K562 (cell line): ENCODE measurements at regions not wholly inside any gene's neighbourhood (a gene's known extent, or its start where the extent isn't known, plus 50 kb on each side); places are given as distances from the start of the nearest gene placed in this dataset.

Experiments used
- ATAC-seq: fragments of 200-7000 bp; cut with Tn5 transposase; 3 replicates; pipeline ENCODE4 v1.9.1; 2020; ENCODE audit warnings: moderate library complexity
- BruUV-seq: library from RNA; stranded (reverse); fragments of 400-500 nt; replicated peaks from 2 replicates; lab custom pipeline; 2021; lab: Mats Ljungman, UMichigan
- CTCF ChIA-PET: fragments of 300-600 bp; formaldehyde crosslinking; extraction: SDS; loops from one replicate; lab custom pipeline; 2021; ENCODE audit warnings: low intra/inter-chr PET ratio; lab: Yijun Ruan, JAX
- POLR2A ChIA-PET: fragments of 300-600, 350-650 bp; sonication (Branson Sonifier 250); formaldehyde crosslinking; extraction: SDS; loops from one replicate; lab custom pipeline; 2021; ENCODE audit warnings: antibody characterized with exemption, inconsistent platforms; lab: Yijun Ruan, JAX
- DNase-seq, 4 experiments: peaks; one replicate each; pipeline versions ENCODE4 v3.0.0 to v3.0.0-alpha.2; 2011 to 2018; ENCODE audit warnings: low spot score in 3 of 4, mixed read lengths in 3 of 4; ENCODE audit errors: extremely low read depth in 1 of 4
- FAIRE-seq: peaks from 2 replicates; lab custom pipeline; 2011; peaks lifted over from hg19 to GRCh38; lab: Jason Lieb, UNC
- H2AFZ ChIP-seq: 2 replicates; pipeline ENCODE4 v1.6.0; 2011; ENCODE audit warnings: low read depth, low read length, control low read depth, inconsistent platforms
- H3K27ac ChIP-seq: fragments of 200-600 bp; 3 replicates; pipeline ENCODE4 v1.8.0; 2011; ENCODE audit warnings: low read depth, mild to moderate bottlenecking, control low read depth, inconsistent platforms, low read length, moderate library complexity, mixed read lengths; ENCODE audit errors: extremely low read depth
- H3K27me3 ChIP-seq, 2 experiments: fragments of 300-600 bp in 1 of 2; 2 replicates in 1 of 2; 3 replicates in 1 of 2; pipeline versions ENCODE4 v1.6.0 to v1.8.0; 2011; ENCODE audit warnings: inconsistent platforms in 2 of 2, low read length in 2 of 2, mild to moderate bottlenecking in 1 of 2, mixed read lengths in 1 of 2, moderate library complexity in 1 of 2; ENCODE audit not compliant: control insufficient read depth in 2 of 2, insufficient read depth in 2 of 2
- H3K36me3 ChIP-seq: fragments of 300-600 bp; 3 replicates; pipeline ENCODE4 v1.8.0; 2011; ENCODE audit warnings: mild to moderate bottlenecking, low read length, inconsistent platforms; ENCODE audit not compliant: control insufficient read depth, insufficient read depth
- H3K4me1 ChIP-seq, 2 experiments: fragments of 200-600 bp in 1 of 2; replicated peaks in 1 of 2; 2 replicates in 1 of 2; 3 replicates in 1 of 2; pipeline versions ENCODE4 v1.5.1 to v1.8.0; 2011; ENCODE audit warnings: inconsistent platforms in 2 of 2, low read length in 2 of 2, mild to moderate bottlenecking in 1 of 2, mixed read lengths in 1 of 2, moderate library complexity in 1 of 2; ENCODE audit not compliant: control insufficient read depth in 2 of 2, insufficient read depth in 2 of 2
- H3K4me2 ChIP-seq: 2 replicates; pipeline ENCODE4 v1.6.1; 2011; ENCODE audit warnings: low read length, control low read depth, inconsistent platforms, mixed read lengths; ENCODE audit not compliant: insufficient read depth
- H3K4me3 ChIP-seq: fragments of 200-600 bp; sonication (generic), shearing (Covaris generic); 2 replicates; pipeline ENCODE4 v1.5.1; 2016; ENCODE audit warnings: control low read depth, inconsistent platforms
- H3K79me2 ChIP-seq: fragments of 200-600 bp; 3 replicates; pipeline ENCODE4 v1.8.0; 2011; ENCODE audit warnings: low read length, inconsistent platforms; ENCODE audit not compliant: control insufficient read depth, insufficient read depth
- H3K9ac ChIP-seq, 2 experiments: 2 replicates each; pipeline versions ENCODE4 v1.6.0 to v1.6.1; 2011; ENCODE audit warnings: low read depth in 2 of 2, low read length in 2 of 2, control low read depth in 1 of 2, inconsistent platforms in 1 of 2, mild to moderate bottlenecking in 1 of 2, mixed read lengths in 1 of 2; ENCODE audit not compliant: insufficient read depth in 1 of 2
- H3K9me1 ChIP-seq: one replicate; pipeline ENCODE4 v1.6.0; 2011; ENCODE audit warnings: inconsistent platforms, mild to moderate bottlenecking, low read length, moderate library complexity; ENCODE audit not compliant: control insufficient read depth, insufficient read depth
- H3K9me3 ChIP-seq: replicated peaks from 2 replicates; pipeline ENCODE4 v1.5.1; 2011; ENCODE audit warnings: low read depth, low read length, inconsistent platforms; ENCODE audit not compliant: control insufficient read depth, insufficient read depth
- H4K20me1 ChIP-seq: replicated peaks from 2 replicates; pipeline ENCODE4 v1.6.1; 2011; ENCODE audit warnings: low read length, inconsistent platforms, mixed read lengths; ENCODE audit not compliant: control insufficient read depth, insufficient read depth
- RBM34 ChIP-seq: fragments of 200-400 bp; formaldehyde crosslinking; IDR thresholded peaks from 2 replicates; pipeline ENCODE4 v1.6.1; 2018; ENCODE audit warnings: low read length, borderline replicate concordance; ENCODE audit not compliant: insufficient read depth
- WGBS: fragments of 100-300 bp; shearing (Covaris generic); methylation state at CpG from one replicate; pipeline ENCODE4 v1.1.6; 2016; ENCODE audit warnings: low coverage, mixed read lengths; ENCODE audit not compliant: insufficient coverage; ENCODE audit errors: missing lambda C conversion rate; 5-methylcytosine and 5-hydroxymethylcytosine counted together
- in situ Hi-C: fragments of 300-500 bp; cut with MboI; formaldehyde crosslinking; loops from 4 replicates; pipeline ENCODE4 v1.15.0; 2018; ENCODE audit warnings: inconsistent platforms, mixed read lengths
- intact Hi-C: fragments of 100-400 bp; cut with micrococcal nuclease; formaldehyde crosslinking; loops from 2 replicates; pipeline ENCODE4 v1.14.2; 2022
- TF ChIP-seq, protein P1 (sequence below), 2 experiments: fragments of 450-650 bp in 1 of 2; IDR thresholded peaks; 2 replicates each; pipeline ENCODE4 v1.6.1; 2011 to 2017; ENCODE audit warnings: low read depth in 2 of 2, antibody characterized with exemption in 1 of 2, borderline replicate concordance in 1 of 2, low read length in 1 of 2, mild to moderate bottlenecking in 1 of 2, mixed read lengths in 1 of 2; ENCODE audit not compliant: control insufficient read depth in 1 of 2
- TF ChIP-seq, protein P2 (sequence below): fragments of 200-600 bp; sonication (generic); IDR thresholded peaks from one replicate; pipeline ENCODE4 v1.6.1; 2012; ENCODE audit warnings: mild to moderate bottlenecking, low read depth, low read length, inconsistent platforms

DNA sequence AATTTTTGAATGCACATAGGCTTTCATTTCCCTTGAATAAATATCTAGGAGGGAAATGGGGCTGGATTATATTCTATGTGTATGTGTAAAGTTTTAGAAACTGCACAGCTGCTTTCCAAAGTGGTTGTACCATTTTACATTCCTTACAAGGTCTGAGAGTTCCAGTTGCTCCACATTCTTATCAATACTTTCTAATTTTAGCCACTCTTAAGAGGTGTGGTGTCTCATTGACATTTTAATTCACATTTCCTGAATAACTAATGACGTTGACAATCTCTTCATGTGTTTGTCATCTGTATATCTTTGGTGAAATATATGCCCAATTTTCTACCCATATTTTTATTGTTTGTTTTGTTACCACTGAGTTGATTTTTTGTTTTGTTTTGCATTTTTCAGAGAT lies 74.6 kb upstream of the VASH1 start (continued):
- TF ChIP-seq, protein P1, sequence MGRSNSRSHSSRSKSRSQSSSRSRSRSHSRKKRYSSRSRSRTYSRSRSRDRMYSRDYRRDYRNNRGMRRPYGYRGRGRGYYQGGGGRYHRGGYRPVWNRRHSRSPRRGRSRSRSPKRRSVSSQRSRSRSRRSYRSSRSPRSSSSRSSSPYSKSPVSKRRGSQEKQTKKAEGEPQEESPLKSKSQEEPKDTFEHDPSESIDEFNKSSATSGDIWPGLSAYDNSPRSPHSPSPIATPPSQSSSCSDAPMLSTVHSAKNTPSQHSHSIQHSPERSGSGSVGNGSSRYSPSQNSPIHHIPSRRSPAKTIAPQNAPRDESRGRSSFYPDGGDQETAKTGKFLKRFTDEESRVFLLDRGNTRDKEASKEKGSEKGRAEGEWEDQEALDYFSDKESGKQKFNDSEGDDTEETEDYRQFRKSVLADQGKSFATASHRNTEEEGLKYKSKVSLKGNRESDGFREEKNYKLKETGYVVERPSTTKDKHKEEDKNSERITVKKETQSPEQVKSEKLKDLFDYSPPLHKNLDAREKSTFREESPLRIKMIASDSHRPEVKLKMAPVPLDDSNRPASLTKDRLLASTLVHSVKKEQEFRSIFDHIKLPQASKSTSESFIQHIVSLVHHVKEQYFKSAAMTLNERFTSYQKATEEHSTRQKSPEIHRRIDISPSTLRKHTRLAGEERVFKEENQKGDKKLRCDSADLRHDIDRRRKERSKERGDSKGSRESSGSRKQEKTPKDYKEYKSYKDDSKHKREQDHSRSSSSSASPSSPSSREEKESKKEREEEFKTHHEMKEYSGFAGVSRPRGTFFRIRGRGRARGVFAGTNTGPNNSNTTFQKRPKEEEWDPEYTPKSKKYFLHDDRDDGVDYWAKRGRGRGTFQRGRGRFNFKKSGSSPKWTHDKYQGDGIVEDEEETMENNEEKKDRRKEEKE (IDR thresholded peaks at IDR 0.05; ENCODE audit: borderline replicate concordance in 1 of 2, control insufficient read depth in 1 of 2, low read depth in 2 of 2, low read length in 1 of 2): no peak

DNA sequence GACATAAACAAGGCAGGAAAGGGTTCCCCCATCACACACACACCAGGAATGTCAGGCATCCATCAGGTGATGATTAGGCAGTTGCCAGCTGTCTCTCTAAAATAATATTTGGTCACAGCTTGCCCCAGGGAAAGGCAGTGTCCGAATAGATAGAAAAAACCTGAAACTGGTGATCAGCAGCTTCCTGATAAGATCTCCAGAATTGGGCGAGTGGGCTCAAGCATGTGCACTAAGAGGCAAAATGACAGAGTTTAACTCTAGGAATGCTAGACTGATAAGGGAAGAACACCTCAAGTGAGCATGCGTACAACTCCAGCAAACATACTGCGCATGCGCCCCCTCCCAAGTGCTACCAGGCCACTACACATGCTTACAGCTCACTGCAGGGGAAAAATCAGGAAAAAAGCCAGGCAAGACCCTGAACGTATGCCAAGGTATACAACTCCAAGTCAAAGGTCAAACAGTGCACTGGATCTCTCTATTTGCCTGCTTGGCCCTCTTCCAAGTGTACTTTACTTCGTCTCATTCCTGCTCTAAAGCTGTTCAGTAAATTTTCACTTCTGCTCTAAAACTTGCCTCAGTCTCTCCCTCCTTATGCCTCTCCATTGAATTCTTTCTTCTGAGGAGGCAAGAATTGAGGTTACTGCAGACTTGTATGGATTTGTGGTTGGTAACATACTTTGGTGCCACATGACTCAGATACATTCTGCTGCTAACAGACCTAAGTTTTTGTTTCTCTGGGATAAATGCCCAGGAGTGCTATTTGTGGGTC lies 73.5 kb upstream of the VASH1 start:
- Histone ChIP-seq H4K20me1 (no peaks in the 10 kb centered on the region), H3K36me3 (no peaks in the 10 kb centered on the region), H3K9ac (no peak overlapping the region), H3K27me3 (peaks cover 0 to 19% of the 10 kb centered on the region in 2 experiments; a peak in 2 of 5 replicates), H3K4me2 (no peak overlapping the region), H3K4me3 (no peak overlapping the region), H3K4me1 (no peaks in the 10 kb centered on the region; a peak in 1 of 5 replicates), H3K27ac (no peak overlapping the region), H3K9me1 (no peaks in the 10 kb centered on the region), H2AFZ (no peak overlapping the region), H3K79me2 (no peaks in the 10 kb centered on the region), H3K9me3 (no peaks in the 10 kb centered on the region)
- no peak for ATAC-seq
- FAIRE-seq: no peak
- ChIA-PET CTCF (no interaction called here), POLR2A (interaction anchor here (0.5 kb wide), 1 partner anchor 760 kb away, joined by 3 read pairs; no protein-coding TSS in a partner anchor)
- intact Hi-C loops: no loop called here
- in situ Hi-C loops: no loop called here
- WGBS: 33% methylated on average over 7 of the region's 7 CpGs
- DNase-seq: no peak
- BruUV-seq: no TSS peak
- TF ChIP-seq RBM34: no peak
- TF ChIP-seq, protein P2, sequence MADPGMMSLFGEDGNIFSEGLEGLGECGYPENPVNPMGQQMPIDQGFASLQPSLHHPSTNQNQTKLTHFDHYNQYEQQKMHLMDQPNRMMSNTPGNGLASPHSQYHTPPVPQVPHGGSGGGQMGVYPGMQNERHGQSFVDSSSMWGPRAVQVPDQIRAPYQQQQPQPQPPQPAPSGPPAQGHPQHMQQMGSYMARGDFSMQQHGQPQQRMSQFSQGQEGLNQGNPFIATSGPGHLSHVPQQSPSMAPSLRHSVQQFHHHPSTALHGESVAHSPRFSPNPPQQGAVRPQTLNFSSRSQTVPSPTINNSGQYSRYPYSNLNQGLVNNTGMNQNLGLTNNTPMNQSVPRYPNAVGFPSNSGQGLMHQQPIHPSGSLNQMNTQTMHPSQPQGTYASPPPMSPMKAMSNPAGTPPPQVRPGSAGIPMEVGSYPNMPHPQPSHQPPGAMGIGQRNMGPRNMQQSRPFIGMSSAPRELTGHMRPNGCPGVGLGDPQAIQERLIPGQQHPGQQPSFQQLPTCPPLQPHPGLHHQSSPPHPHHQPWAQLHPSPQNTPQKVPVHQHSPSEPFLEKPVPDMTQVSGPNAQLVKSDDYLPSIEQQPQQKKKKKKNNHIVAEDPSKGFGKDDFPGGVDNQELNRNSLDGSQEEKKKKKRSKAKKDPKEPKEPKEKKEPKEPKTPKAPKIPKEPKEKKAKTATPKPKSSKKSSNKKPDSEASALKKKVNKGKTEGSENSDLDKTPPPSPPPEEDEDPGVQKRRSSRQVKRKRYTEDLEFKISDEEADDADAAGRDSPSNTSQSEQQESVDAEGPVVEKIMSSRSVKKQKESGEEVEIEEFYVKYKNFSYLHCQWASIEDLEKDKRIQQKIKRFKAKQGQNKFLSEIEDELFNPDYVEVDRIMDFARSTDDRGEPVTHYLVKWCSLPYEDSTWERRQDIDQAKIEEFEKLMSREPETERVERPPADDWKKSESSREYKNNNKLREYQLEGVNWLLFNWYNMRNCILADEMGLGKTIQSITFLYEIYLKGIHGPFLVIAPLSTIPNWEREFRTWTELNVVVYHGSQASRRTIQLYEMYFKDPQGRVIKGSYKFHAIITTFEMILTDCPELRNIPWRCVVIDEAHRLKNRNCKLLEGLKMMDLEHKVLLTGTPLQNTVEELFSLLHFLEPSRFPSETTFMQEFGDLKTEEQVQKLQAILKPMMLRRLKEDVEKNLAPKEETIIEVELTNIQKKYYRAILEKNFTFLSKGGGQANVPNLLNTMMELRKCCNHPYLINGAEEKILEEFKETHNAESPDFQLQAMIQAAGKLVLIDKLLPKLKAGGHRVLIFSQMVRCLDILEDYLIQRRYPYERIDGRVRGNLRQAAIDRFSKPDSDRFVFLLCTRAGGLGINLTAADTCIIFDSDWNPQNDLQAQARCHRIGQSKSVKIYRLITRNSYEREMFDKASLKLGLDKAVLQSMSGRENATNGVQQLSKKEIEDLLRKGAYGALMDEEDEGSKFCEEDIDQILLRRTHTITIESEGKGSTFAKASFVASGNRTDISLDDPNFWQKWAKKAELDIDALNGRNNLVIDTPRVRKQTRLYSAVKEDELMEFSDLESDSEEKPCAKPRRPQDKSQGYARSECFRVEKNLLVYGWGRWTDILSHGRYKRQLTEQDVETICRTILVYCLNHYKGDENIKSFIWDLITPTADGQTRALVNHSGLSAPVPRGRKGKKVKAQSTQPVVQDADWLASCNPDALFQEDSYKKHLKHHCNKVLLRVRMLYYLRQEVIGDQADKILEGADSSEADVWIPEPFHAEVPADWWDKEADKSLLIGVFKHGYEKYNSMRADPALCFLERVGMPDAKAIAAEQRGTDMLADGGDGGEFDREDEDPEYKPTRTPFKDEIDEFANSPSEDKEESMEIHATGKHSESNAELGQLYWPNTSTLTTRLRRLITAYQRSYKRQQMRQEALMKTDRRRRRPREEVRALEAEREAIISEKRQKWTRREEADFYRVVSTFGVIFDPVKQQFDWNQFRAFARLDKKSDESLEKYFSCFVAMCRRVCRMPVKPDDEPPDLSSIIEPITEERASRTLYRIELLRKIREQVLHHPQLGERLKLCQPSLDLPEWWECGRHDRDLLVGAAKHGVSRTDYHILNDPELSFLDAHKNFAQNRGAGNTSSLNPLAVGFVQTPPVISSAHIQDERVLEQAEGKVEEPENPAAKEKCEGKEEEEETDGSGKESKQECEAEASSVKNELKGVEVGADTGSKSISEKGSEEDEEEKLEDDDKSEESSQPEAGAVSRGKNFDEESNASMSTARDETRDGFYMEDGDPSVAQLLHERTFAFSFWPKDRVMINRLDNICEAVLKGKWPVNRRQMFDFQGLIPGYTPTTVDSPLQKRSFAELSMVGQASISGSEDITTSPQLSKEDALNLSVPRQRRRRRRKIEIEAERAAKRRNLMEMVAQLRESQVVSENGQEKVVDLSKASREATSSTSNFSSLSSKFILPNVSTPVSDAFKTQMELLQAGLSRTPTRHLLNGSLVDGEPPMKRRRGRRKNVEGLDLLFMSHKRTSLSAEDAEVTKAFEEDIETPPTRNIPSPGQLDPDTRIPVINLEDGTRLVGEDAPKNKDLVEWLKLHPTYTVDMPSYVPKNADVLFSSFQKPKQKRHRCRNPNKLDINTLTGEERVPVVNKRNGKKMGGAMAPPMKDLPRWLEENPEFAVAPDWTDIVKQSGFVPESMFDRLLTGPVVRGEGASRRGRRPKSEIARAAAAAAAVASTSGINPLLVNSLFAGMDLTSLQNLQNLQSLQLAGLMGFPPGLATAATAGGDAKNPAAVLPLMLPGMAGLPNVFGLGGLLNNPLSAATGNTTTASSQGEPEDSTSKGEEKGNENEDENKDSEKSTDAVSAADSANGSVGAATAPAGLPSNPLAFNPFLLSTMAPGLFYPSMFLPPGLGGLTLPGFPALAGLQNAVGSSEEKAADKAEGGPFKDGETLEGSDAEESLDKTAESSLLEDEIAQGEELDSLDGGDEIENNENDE: no peak
